Panc1 (cell line): ENCODE measurements at regions not wholly inside any gene's neighbourhood (a gene's known extent, or its start where the extent isn't known, plus 50 kb on each side); places are given as distances from the start of the nearest gene placed in this dataset.

Experiments used
- ATAC-seq: fragments of 200-7000 bp; cut with Tn5 transposase; 2 replicates; pipeline ENCODE4 v1.9.1; 2020; ENCODE audit warnings: mild to moderate bottlenecking, moderate library complexity
- BruUV-seq: library from RNA; stranded (reverse); fragments of 400-500 nt; replicated peaks from 2 replicates; lab custom pipeline; 2021; lab: Mats Ljungman, UMichigan
- CTCF ChIA-PET: fragments of 300-600 bp; sonication (Branson Sonifier 250); formaldehyde crosslinking; loops from one replicate; lab custom pipeline; 2022; ENCODE audit warnings: antibody characterized with exemption; lab: Charles Lee
- POLR2A ChIA-PET: fragments of 300-600 bp; sonication (Branson Sonifier 250); formaldehyde crosslinking; loops from one replicate; lab custom pipeline; 2022; ENCODE audit warnings: antibody characterized with exemption; lab: Charles Lee
- DNase-seq: peaks from one replicate; pipeline ENCODE4 v3.0.0-alpha.2; 2010; ENCODE audit warnings: low read depth, low spot score
- H3K27ac ChIP-seq: 2 replicates; pipeline ENCODE4 v1.5.1; 2011; ENCODE audit warnings: mild to moderate bottlenecking, low read length, inconsistent platforms
- H3K27me3 ChIP-seq: fragments of 200-500 bp; sonication (Bioruptor generic); 2 replicates; pipeline ENCODE4 v1.6.0; 2014; ENCODE audit warnings: low read length, inconsistent platforms; ENCODE audit not compliant: control insufficient read depth, insufficient read depth
- H3K36me3 ChIP-seq: fragments of 200-500 bp; sonication (Bioruptor generic); 2 replicates; pipeline ENCODE4 v1.5.1; 2014; ENCODE audit warnings: inconsistent platforms, mild to moderate bottlenecking, low read length, moderate library complexity; ENCODE audit not compliant: control insufficient read depth, insufficient read depth
- H3K4me1 ChIP-seq: 2 replicates; pipeline ENCODE4 v1.5.1; 2011; ENCODE audit warnings: inconsistent platforms, mild to moderate bottlenecking, low read length, moderate library complexity; ENCODE audit not compliant: control insufficient read depth, insufficient read depth
- H3K4me3 ChIP-seq, 2 experiments: 2 replicates each; pipeline ENCODE4 v1.5.1; 2011 to 2012; ENCODE audit warnings: low read depth in 2 of 2, low read length in 2 of 2, mild to moderate bottlenecking in 2 of 2, inconsistent platforms in 1 of 2, moderate library complexity in 1 of 2
- H3K9me3 ChIP-seq: fragments of 200-500 bp; sonication (Bioruptor generic); 2 replicates; pipeline ENCODE4 v1.5.1; 2014; ENCODE audit warnings: low read depth, mild to moderate bottlenecking, inconsistent platforms, low read length, moderate library complexity; ENCODE audit not compliant: control insufficient read depth, insufficient read depth
- POLR2AphosphoS5 ChIP-seq: IDR thresholded peaks from 2 replicates; pipeline ENCODE4 v1.6.1; 2012; ENCODE audit warnings: mild to moderate bottlenecking, low read depth, low read length, moderate library complexity
- SIN3A ChIP-seq: IDR thresholded peaks from 2 replicates; pipeline ENCODE4 v1.6.1; 2012; ENCODE audit warnings: low read depth, mild to moderate bottlenecking, low read length, moderate library complexity, borderline replicate concordance; ENCODE audit not compliant: insufficient read depth
- TCF7L2 ChIP-seq: IDR thresholded peaks from 2 replicates; pipeline ENCODE4 v1.6.1; 2011; ENCODE audit warnings: mild to moderate bottlenecking, low read depth, low read length, inconsistent platforms
- in situ Hi-C: cut with HindIII; loops from 2 replicates; pipeline ENCODE4 v1.10.0; 2016; ENCODE audit warnings: low sequenced_read_pairs, low pct_unique_long_range_greater_than_20kb
- intact Hi-C: fragments of 100-400 bp; cut with micrococcal nuclease; formaldehyde crosslinking; loops from one replicate; pipeline ENCODE4 v1.10.0; 2022; ENCODE audit not compliant: unreplicated experiment
- TF ChIP-seq, protein P1 (sequence below): fragments of 450-650 bp; IDR thresholded peaks from 2 replicates; pipeline ENCODE4 v1.5.1; 2017; ENCODE audit warnings: mild to moderate bottlenecking
- TF ChIP-seq, protein P2 (sequence below), 2 experiments: IDR thresholded peaks; 2 replicates each; pipeline ENCODE4 v1.6.1; 2011 to 2012; ENCODE audit warnings: low read depth in 2 of 2, control low read depth in 1 of 2, low read length in 1 of 2, mild to moderate bottlenecking in 1 of 2, moderate library complexity in 1 of 2; ENCODE audit not compliant: insufficient read depth in 1 of 2

DNA sequence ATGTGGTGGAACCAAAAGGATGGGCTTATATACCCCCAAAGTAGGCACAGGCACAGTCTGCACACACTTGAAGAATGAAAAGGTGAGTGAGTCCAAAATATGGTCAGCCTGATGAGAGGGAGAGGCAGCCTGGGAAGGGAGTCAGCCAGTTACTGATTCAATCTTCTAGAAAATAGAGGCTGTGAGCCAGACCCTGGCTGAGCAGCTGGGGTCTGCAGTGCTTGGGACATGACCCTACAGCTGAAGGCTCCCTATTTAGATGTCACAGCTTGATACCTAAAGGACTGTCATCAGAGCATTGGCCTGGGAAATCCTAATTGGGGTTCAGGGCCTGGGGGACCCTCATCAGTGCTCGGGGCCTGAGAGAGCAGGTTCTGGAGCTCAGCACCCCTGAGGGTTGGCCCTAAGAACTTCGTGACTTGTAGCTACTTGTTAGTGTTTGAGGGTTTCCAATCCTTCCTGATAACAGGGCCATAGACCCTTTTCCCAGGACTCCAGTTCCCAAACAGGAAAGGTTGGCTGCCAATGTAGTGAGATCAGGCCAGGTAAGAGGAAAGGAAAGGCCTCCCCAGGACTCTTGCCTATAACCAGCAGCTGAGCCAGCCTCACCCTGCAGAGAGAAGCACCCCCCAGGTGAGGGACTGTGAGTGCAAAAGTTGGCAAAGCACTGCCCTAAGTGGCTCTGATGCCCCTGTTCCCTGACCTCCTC, 54.7 kb upstream of the SLCO2A1 start:
- in situ Hi-C loops, result no loop called here
- Histone ChIP-seq H3K4me1 (no peaks in the 10 kb centered on the region), H3K9me3 (peaks cover 19% of the 10 kb centered on the region), H3K36me3 (no peaks in the 10 kb centered on the region), H3K4me3 (no peak overlapping the region), H3K27me3 (no peaks in the 10 kb centered on the region), H3K27ac (no peak overlapping the region)
- DNase-seq (no peak), ATAC-seq (no peak)
- POLR2A ChIA-PET, result no interaction called here
- intact Hi-C loops, result no loop called here
- no TSS peak for BruUV-seq
- CTCF ChIA-PET, result no interaction called here
- TF ChIP-seq, protein P1, sequence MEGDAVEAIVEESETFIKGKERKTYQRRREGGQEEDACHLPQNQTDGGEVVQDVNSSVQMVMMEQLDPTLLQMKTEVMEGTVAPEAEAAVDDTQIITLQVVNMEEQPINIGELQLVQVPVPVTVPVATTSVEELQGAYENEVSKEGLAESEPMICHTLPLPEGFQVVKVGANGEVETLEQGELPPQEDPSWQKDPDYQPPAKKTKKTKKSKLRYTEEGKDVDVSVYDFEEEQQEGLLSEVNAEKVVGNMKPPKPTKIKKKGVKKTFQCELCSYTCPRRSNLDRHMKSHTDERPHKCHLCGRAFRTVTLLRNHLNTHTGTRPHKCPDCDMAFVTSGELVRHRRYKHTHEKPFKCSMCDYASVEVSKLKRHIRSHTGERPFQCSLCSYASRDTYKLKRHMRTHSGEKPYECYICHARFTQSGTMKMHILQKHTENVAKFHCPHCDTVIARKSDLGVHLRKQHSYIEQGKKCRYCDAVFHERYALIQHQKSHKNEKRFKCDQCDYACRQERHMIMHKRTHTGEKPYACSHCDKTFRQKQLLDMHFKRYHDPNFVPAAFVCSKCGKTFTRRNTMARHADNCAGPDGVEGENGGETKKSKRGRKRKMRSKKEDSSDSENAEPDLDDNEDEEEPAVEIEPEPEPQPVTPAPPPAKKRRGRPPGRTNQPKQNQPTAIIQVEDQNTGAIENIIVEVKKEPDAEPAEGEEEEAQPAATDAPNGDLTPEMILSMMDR, result no peak
- TF ChIP-seq TCF7L2 (no peak), POLR2AphosphoS5 (no peak), SIN3A (no peak)
- TF ChIP-seq, protein P2, sequence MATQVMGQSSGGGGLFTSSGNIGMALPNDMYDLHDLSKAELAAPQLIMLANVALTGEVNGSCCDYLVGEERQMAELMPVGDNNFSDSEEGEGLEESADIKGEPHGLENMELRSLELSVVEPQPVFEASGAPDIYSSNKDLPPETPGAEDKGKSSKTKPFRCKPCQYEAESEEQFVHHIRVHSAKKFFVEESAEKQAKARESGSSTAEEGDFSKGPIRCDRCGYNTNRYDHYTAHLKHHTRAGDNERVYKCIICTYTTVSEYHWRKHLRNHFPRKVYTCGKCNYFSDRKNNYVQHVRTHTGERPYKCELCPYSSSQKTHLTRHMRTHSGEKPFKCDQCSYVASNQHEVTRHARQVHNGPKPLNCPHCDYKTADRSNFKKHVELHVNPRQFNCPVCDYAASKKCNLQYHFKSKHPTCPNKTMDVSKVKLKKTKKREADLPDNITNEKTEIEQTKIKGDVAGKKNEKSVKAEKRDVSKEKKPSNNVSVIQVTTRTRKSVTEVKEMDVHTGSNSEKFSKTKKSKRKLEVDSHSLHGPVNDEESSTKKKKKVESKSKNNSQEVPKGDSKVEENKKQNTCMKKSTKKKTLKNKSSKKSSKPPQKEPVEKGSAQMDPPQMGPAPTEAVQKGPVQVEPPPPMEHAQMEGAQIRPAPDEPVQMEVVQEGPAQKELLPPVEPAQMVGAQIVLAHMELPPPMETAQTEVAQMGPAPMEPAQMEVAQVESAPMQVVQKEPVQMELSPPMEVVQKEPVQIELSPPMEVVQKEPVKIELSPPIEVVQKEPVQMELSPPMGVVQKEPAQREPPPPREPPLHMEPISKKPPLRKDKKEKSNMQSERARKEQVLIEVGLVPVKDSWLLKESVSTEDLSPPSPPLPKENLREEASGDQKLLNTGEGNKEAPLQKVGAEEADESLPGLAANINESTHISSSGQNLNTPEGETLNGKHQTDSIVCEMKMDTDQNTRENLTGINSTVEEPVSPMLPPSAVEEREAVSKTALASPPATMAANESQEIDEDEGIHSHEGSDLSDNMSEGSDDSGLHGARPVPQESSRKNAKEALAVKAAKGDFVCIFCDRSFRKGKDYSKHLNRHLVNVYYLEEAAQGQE (IDR thresholded peaks at IDR 0.05; ENCODE audit: insufficient read depth in 1 of 2, low read depth in 2 of 2, low read length in 1 of 2), result no peak

DNA sequence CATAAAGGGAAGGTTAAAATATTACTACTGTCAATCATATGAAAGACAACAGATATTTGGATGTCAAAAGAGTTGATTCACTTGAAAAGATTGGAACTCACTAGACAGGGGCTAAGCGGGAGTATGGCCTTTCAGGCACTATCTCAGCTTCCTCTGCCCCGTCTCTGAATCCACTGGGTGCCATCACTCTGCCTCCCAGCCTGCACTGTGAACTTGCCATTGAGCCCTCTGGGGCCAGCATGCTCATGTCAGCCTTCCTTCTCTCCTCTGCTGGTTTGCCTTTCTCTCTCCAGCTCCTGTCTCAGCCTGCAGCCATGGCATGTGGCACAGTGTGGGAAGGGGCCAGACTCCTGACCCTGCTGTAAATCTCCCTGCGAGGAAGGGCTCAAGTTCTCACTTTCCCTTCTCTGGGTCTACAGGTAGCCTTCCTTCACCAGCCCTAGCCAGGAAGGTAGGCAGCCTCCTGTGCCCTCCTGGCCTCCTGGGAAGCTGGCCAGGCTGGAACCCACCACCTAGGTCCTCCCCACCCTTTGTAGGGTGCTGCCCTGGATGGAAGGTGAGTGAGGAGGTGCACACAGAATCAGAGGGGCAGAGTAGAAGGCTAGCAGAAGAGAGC, 54.0 kb upstream of the SLCO2A1 start:
- in situ Hi-C loops, result no loop called here
- no peak overlapping the region for H3K4me3 ChIP-seq
- POLR2A ChIA-PET, result no interaction called here

DNA sequence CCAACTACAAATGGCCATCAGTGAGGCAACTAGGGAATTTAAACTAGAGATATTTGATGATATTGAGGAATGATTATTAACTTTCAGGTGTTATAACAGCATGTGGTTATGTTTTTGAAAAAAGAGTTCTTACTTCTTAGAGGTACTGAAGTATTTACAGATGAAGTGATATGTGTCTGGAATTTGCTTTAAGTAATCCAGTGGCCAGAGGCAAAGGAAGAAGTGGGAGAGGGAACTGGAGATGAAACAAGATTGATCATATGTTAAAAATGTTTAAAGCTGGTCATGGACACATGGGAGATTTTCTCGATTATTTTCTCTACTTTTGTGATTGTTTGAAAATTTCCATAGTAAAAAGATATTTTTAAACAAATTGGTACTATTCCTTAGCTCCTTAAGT, 53.3 kb upstream of the SLCO2A1 start:
- H3K9me3 ChIP-seq, result peaks cover 19% of the 10 kb centered on the region
- no peak overlapping the region for H3K27ac ChIP-seq
- TF ChIP-seq POLR2AphosphoS5, result no peak
- no peak for TF ChIP-seq TCF7L2
- TF ChIP-seq SIN3A, result no peak
- TF ChIP-seq, protein P2 (IDR thresholded peaks at IDR 0.05; ENCODE audit: insufficient read depth in 1 of 2, low read depth in 2 of 2, low read length in 1 of 2), result no peak
- TF ChIP-seq, protein P1, result no peak
- no peaks in the 10 kb centered on the region for H3K36me3 ChIP-seq
- intact Hi-C loops, result no loop called here
- ChIA-PET CTCF (no interaction called here), POLR2A (no interaction called here)
- DNase-seq (no peak), ATAC-seq (no peak)
- H3K4me1 ChIP-seq, result no peaks in the 10 kb centered on the region
- no TSS peak for BruUV-seq
- H3K4me3 ChIP-seq, result no peak overlapping the region
- in situ Hi-C loops, result no loop called here
- H3K27me3 ChIP-seq, result no peaks in the 10 kb centered on the region

More for the DNA sequence above, 54.0 kb upstream of the SLCO2A1 start:
- Histone ChIP-seq H3K27me3 (no peaks in the 10 kb centered on the region), H3K27ac (no peak overlapping the region), H3K36me3 (no peaks in the 10 kb centered on the region), H3K9me3 (peaks cover 19% of the 10 kb centered on the region), H3K4me1 (no peaks in the 10 kb centered on the region)
- intact Hi-C loops, result no loop called here
- no peak for DNase-seq
- no peak for TF ChIP-seq SIN3A
- no peak for TF ChIP-seq TCF7L2
- BruUV-seq, result no TSS peak
- no peak for ATAC-seq
- CTCF ChIA-PET, result no interaction called here
